GM13976 (cell line): ENCODE measurements at regions not wholly inside any gene's neighbourhood (a gene's known extent, or its start where the extent isn't known, plus 50 kb on each side); places are given as distances from the start of the nearest gene placed in this dataset.

Experiments
- DNase-seq: peaks from one replicate; pipeline ENCODE4 v3.0.0; 2012; ENCODE audit warnings: low spot score
- in situ Hi-C: fragments of 300-500 bp; cut with MboI; formaldehyde crosslinking; loops from one replicate; pipeline ENCODE4 v1.12.0; 2022; ENCODE audit warnings: low sequenced_read_pairs, mixed read lengths, inconsistent platforms; ENCODE audit not compliant: unreplicated experiment
- TF ChIP-seq, protein P1 (sequence below): IDR thresholded peaks from 2 replicates; pipeline ENCODE4 v1.5.1; 2012; ENCODE audit warnings: borderline replicate concordance, mild to moderate bottlenecking; ENCODE audit not compliant: insufficient read depth; ENCODE audit errors: extremely low read depth, missing control alignments, control extremely low read depth

GRCh38 chr4:18751083-18751482, 729.5 kb upstream of the LCORL start:
- no peak for DNase-seq
- TF ChIP-seq, protein P1, sequence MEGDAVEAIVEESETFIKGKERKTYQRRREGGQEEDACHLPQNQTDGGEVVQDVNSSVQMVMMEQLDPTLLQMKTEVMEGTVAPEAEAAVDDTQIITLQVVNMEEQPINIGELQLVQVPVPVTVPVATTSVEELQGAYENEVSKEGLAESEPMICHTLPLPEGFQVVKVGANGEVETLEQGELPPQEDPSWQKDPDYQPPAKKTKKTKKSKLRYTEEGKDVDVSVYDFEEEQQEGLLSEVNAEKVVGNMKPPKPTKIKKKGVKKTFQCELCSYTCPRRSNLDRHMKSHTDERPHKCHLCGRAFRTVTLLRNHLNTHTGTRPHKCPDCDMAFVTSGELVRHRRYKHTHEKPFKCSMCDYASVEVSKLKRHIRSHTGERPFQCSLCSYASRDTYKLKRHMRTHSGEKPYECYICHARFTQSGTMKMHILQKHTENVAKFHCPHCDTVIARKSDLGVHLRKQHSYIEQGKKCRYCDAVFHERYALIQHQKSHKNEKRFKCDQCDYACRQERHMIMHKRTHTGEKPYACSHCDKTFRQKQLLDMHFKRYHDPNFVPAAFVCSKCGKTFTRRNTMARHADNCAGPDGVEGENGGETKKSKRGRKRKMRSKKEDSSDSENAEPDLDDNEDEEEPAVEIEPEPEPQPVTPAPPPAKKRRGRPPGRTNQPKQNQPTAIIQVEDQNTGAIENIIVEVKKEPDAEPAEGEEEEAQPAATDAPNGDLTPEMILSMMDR: no peak
- in situ Hi-C loops: no loop called here

DNA sequence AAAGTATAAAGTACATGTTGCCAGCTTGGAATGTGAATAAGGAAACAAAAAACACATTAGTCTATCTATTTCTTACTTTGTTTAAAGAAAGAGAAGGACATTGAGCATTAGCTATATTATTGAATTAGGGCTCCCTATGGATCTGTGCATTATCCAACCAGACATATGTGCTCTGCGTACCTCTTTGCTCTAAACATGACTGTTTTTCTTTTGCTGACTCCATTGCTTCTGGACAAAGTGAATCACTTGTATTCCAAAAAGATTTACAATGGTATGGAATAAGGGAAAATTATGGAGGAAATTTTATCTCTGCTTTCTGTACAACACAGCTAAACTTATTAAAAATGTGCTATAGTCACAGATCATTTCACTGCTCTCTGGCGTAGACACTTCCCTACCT, 727.8 kb upstream of the LCORL start:
- TF ChIP-seq, protein P1: no peak
- no peak for DNase-seq
- in situ Hi-C loops: no loop called here

DNA sequence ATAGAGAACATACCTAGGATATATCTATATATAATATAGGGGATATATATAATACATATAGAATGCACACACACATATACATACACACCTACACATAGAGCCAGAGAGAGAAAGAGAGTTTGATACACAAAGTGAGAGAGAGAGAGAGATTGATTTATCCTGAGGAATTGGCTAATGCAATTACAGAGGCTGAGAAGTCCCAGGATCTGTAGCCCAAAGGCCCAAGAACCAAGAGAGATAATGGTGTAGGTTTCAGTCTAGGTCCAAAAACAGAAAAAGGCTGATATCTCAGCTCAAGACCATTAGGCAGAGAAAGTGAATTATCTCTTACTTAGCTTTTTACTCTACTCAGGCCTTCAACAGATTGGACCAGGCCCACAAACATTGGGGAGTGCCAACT, 715.0 kb upstream of the LCORL start:
- TF ChIP-seq, protein P1: no peak
- DNase-seq: no peak
- in situ Hi-C loops: no loop called here

- in situ Hi-C loops: no loop called here
- DNase-seq: no peak
- TF ChIP-seq, protein P1: no peak
Observed at GRCh38 chr4:18735740-18736268, 714.2 kb upstream of the LCORL start.

- in situ Hi-C loops: no loop called here
- DNase-seq: no peak
- TF ChIP-seq, protein P1: no peak
Observed at GRCh38 chr4:18734405-18734804, 712.9 kb upstream of the LCORL start.

- TF ChIP-seq, protein P1: no peak
- DNase-seq: no peak
- in situ Hi-C loops: no loop called here
Observed at GRCh38 chr4:18733961-18734360, 712.4 kb upstream of the LCORL start.

GRCh38 chr4:18722748-18723191, 701.2 kb upstream of the LCORL start:
- TF ChIP-seq, protein P1: no peak
- in situ Hi-C loops: no loop called here
- DNase-seq: no peak
